GM12875 (cell line): ENCODE measurements at regions not wholly inside any gene's neighbourhood (a gene's known extent, or its start where the extent isn't known, plus 50 kb on each side); places are given as distances from the start of the nearest gene placed in this dataset.

Experiments
- H3K4me3 ChIP-seq: one replicate; pipeline ENCODE4 v1.5.1; 2011; ENCODE audit warnings: low read depth, low read length, control low read depth
- CTCF ChIP-seq: IDR thresholded peaks from 2 replicates; pipeline ENCODE4 v1.5.1; 2011; ENCODE audit warnings: low read depth, mild to moderate bottlenecking, control low read depth, inconsistent platforms, low read length, moderate library complexity, borderline replicate concordance; ENCODE audit not compliant: insufficient read depth

GRCh38 chr3:55235416-55235815, 251.7 kb downstream of the WNT5A start:
- no peak overlapping the region for H3K4me3 ChIP-seq
- no peak for TF ChIP-seq CTCF

DNA sequence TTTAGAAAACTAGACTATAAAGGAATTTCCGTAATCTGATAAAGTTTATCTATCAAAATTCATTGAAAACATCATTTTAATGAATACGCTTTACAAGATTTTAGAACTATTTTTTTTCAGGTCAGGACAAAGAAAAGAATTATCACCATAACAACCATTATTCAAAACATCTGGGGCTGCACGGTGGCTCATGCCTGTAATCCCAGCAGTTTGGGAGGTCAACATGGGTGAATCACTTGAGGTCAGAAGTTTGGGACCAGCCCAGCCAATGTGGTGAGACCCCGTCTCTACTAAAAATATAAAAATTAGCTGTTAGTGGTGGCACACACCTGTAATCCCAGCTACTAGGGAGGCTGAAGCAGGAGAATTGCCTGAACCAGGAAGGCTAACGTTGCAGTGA, 260.4 kb downstream of the WNT5A start:
- TF ChIP-seq CTCF: no peak
- no peak overlapping the region for H3K4me3 ChIP-seq

GRCh38 chr3:55218577-55218976, 268.5 kb downstream of the WNT5A start:
- no peak overlapping the region for H3K4me3 ChIP-seq
- no peak for TF ChIP-seq CTCF

- TF ChIP-seq CTCF: no peak
- no peak overlapping the region for H3K4me3 ChIP-seq
Measured at GRCh38 chr3:55207744-55208143, 279.4 kb downstream of the WNT5A start.

GRCh38 chr3:55205990-55206389, 278.1 kb upstream of the LRTM1 start:
- no peak for TF ChIP-seq CTCF
- no peak overlapping the region for H3K4me3 ChIP-seq

DNA sequence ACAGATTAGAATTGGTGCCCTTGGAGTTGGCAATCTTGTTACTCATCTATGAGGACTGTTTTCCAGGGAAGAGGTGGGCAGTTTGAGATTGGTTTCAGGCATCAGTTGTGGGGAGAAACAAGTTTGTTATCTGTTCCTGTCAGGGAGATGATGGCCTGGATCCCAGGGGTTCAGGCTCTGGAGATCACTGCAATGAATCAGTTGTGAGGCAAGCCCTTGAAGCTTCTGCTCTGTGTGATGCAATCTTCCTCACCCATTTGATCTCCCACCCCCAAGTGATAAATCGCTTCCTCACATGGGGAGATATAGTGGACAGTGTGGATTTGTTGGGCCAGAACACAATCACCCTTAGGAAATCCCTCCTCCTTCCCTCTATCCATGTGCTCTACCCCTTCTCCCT, 276.6 kb upstream of the LRTM1 start:
- no peak overlapping the region for H3K4me3 ChIP-seq
- TF ChIP-seq CTCF: no peak

GRCh38 chr3:55203546-55203945, 275.7 kb upstream of the LRTM1 start:
- no peak for TF ChIP-seq CTCF
- H3K4me3 ChIP-seq: no peak overlapping the region
